Activated CD4-positive, alpha-beta T cell treated with anti-CD3 and anti-CD28 coated beads for 36 hours (primary cell): ENCODE measurements at regions not wholly inside any gene's neighbourhood (a gene's known extent, or its start where the extent isn't known, plus 50 kb on each side); places are given as distances from the start of the nearest gene placed in this dataset.
"Not testable (repeated sequence)": the region's sequence is repeated elsewhere in the genome, so short reads cannot be mapped to it uniquely, and the experiment has no call there.

Experiments used
- ATAC-seq: fragments of 200-7000 bp; cut with Tn5 transposase; one replicate; pipeline ENCODE4 v1.10.0; 2021; ENCODE audit warnings: mild to moderate bottlenecking, moderate library complexity
- CTCF ChIA-PET: fragments of 350-600 bp; sonication (Branson Sonifier 250); formaldehyde crosslinking; loops from one replicate; lab custom pipeline; 2021; ENCODE audit warnings: antibody characterized with exemption; lab: Charles Lee
- POLR2A ChIA-PET: fragments of 350-600 bp; sonication (Branson Sonifier 250); formaldehyde crosslinking; loops from one replicate; lab custom pipeline; 2021; ENCODE audit warnings: antibody characterized with exemption, inconsistent platforms; lab: Charles Lee
- DNase-seq: peaks from one replicate; pipeline ENCODE4 v3.0.0-alpha.2; 2020
- H3K27ac Mint-ChIP-seq: one replicate; pipeline ENCODE4 v1.8.0; 2021; ENCODE audit warnings: mixed read lengths
- H3K27me3 Mint-ChIP-seq: one replicate; pipeline ENCODE4 v1.8.0; 2021; ENCODE audit warnings: mixed read lengths
- H3K36me3 Mint-ChIP-seq: one replicate; pipeline ENCODE4 v1.8.0; 2021; ENCODE audit warnings: low read depth, mixed read lengths
- H3K4me1 Mint-ChIP-seq: one replicate; pipeline ENCODE4 v1.8.0; 2021; ENCODE audit warnings: mixed read lengths
- H3K4me3 Mint-ChIP-seq: one replicate; pipeline ENCODE4 v1.8.0; 2021; ENCODE audit warnings: mild to moderate bottlenecking, moderate library complexity, mixed read lengths
- H3K9me3 Mint-ChIP-seq: one replicate; pipeline ENCODE4 v1.8.0; 2021; ENCODE audit warnings: low read depth, mixed read lengths
- intact Hi-C, 2 experiments: fragments of 100-400 bp; cut with DNase I in 1 of 2; cut with micrococcal nuclease in 1 of 2; formaldehyde crosslinking; loops; one replicate each; pipeline versions ENCODE4 v1.14.2 to v1.15.1; 2022 to 2024; cut with DNase I, micrococcal nuclease

DNA sequence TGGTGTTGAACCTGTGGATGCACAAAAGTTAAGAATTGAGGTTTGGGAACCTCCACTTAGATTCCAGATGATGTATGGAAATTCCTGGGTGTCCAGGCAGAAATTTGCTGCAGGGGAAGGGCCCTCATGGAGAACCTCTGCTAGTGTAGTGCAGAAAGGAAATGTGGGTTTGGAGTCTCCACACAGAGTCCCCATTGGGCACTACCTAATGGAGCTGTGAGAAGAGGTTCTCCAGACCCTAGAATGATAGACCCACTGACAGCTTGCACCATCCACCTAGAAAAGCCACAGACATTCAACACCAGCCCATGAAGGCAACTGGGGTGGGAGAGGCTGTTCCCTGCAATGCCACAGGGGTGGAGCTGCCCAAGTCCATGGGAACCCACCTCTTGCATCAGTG, 1032.8 kb upstream of the EPHA6 start:
- Mint-ChIP-seq H3K36me3 (no peaks in the 10 kb centered on the region), H3K9me3 (peaks cover 7% of the 10 kb centered on the region), H3K27me3 (no peaks in the 10 kb centered on the region), H3K27ac (no peak overlapping the region), H3K4me3 (no peak overlapping the region), H3K4me1 (no peaks in the 10 kb centered on the region)
- DNase-seq (no peak), ATAC-seq (no peak)
- intact Hi-C loops = no loop called here
- POLR2A ChIA-PET = no interaction called here
- CTCF ChIA-PET = no interaction called here

DNA sequence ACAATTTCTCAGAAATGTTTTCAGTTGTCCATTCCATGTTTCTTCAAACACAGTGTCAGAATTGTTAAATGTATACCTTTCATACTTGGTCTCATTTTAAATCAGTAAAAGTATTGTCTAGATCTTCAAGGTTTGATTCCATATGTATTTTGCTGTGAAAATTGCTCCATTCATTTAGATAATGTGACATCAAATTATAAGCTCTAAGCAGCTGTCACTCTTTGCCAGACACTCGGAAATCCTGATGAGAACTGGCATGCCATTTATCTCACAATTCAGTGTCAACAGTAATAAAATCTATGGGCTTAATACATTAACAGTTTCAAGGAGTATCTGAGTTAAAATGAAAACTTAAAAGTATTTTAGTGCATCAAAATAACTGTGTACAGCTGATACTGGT, 1025.3 kb upstream of the EPHA6 start:
- POLR2A ChIA-PET = no interaction called here

DNA sequence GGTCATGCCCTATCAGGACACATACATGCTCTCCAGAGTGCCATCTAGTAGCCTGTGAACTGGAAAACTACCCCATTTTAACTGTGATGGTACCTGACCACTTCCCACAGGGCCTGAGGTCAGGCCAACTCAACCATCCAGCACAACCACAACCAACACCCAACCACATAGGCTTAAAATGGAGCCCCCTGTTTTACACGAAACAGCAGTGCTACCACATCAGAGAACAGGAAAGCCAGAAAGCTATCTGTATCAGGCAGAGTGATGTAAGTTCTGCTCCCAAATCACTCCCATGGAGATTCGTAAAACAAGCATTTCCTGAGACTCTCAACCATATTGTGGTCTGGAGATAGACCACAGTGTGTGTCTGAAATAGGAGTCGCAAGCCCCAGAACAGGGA, 1017.3 kb upstream of the EPHA6 start:
- intact Hi-C loops = no loop called here

More for the DNA sequence above, 1025.3 kb upstream of the EPHA6 start:
- H3K9me3 Mint-ChIP-seq = no peaks in the 10 kb centered on the region
- CTCF ChIA-PET = no interaction called here
- H3K4me1 Mint-ChIP-seq = no peaks in the 10 kb centered on the region
- no peaks in the 10 kb centered on the region for H3K27me3 Mint-ChIP-seq
- H3K4me3 Mint-ChIP-seq = no peak overlapping the region
- H3K36me3 Mint-ChIP-seq = no peaks in the 10 kb centered on the region
- no peak overlapping the region for H3K27ac Mint-ChIP-seq
- intact Hi-C loops = no loop called here
- no peak for ATAC-seq
- DNase-seq = no peak

DNA sequence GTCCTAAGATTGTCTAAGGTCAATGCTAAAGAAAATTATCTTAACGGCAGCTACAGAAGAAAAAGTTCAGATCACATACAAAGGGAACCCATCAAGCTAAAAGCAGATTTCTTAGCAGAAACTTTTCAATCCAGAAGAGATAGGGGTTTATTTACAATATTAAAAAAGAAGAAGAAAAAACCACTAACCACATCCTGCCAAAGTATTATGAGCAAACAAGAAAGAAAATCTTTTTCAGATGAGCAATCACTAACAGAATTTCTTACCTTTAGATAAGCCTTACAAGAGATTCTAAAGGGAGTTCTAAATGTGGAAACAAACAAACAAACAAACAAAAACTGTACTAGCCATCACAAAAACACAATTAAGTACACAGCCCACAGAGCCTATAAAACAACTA, 1015.8 kb upstream of the EPHA6 start:
- intact Hi-C loops = no loop called here
- H3K27ac Mint-ChIP-seq = no peak overlapping the region

More for the DNA sequence above, 1017.3 kb upstream of the EPHA6 start:
- no peaks in the 10 kb centered on the region for H3K27me3 Mint-ChIP-seq
- CTCF ChIA-PET = no interaction called here
- H3K4me3 Mint-ChIP-seq = no peak overlapping the region
- H3K4me1 Mint-ChIP-seq = no peaks in the 10 kb centered on the region
- POLR2A ChIA-PET = no interaction called here
- no peak overlapping the region for H3K27ac Mint-ChIP-seq
- H3K9me3 Mint-ChIP-seq = peaks cover 3% of the 10 kb centered on the region
- no peaks in the 10 kb centered on the region for H3K36me3 Mint-ChIP-seq
- DNase-seq (no peak), ATAC-seq (no peak)

DNA sequence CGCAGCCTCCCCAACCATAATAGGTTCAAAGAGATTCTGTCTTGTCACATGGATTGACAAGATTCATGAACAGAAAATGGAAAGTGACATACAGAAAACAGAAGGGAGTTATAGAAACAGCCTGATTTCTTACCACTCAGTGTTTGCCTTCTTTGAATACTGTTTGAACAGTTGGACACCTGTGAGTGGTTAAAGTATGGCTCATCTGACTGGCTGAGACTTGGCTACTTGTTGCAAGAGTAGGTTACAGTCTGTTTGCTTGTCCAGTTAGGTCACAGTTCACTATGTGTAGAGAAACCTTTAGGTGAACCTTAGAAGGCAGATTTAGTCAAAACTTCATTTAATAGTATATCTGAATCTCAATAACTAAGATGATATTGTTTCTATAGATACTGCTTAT, 1003.9 kb upstream of the EPHA6 start:
- POLR2A ChIA-PET = no interaction called here

More for the DNA sequence above, 1015.8 kb upstream of the EPHA6 start:
- ChIA-PET CTCF (no interaction called here), POLR2A (no interaction called here)
- Mint-ChIP-seq H3K9me3 (peaks cover 3% of the 10 kb centered on the region), H3K4me1 (no peaks in the 10 kb centered on the region), H3K4me3 (no peak overlapping the region), H3K36me3 (no peaks in the 10 kb centered on the region), H3K27me3 (no peaks in the 10 kb centered on the region)
- no peak for DNase-seq
- no peak for ATAC-seq

DNA sequence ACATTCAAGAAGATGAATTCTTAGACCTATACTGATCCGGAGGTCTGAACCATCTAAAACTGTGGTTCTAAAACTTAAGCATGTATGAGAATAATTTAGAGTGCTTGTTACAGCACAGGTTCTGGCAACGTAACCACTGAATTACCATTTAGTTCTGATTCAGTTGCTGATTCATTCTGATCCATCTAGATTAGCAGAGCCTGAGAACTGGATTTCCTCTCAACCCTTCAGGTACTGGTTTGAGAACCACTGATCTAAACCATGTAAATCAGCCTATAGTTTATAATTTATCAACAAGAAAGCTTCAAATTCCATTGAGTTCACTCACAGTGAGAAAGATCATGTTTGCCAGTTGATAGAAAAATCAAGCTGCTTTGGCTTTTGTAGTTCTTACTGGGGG, 1001.1 kb upstream of the EPHA6 start:
- POLR2A ChIA-PET = no interaction called here
- no peaks in the 10 kb centered on the region for H3K27me3 Mint-ChIP-seq
- no peak overlapping the region for H3K4me3 Mint-ChIP-seq
- peaks cover 2% of the 10 kb centered on the region for H3K9me3 Mint-ChIP-seq
- CTCF ChIA-PET = no interaction called here
- H3K36me3 Mint-ChIP-seq = no peaks in the 10 kb centered on the region
- DNase-seq = no peak
- H3K4me1 Mint-ChIP-seq = no peaks in the 10 kb centered on the region
- no peak overlapping the region for H3K27ac Mint-ChIP-seq
- ATAC-seq = no peak
- intact Hi-C loops = no loop called here

More for the DNA sequence above, 1003.9 kb upstream of the EPHA6 start:
- Mint-ChIP-seq H3K27ac (no peak overlapping the region), H3K9me3 (peaks cover 4% of the 10 kb centered on the region), H3K4me3 (no peak overlapping the region), H3K36me3 (no peaks in the 10 kb centered on the region), H3K27me3 (no peaks in the 10 kb centered on the region), H3K4me1 (no peaks in the 10 kb centered on the region)
- CTCF ChIA-PET = no interaction called here
- intact Hi-C loops = no loop called here
- ATAC-seq = no peak
- no peak for DNase-seq

DNA sequence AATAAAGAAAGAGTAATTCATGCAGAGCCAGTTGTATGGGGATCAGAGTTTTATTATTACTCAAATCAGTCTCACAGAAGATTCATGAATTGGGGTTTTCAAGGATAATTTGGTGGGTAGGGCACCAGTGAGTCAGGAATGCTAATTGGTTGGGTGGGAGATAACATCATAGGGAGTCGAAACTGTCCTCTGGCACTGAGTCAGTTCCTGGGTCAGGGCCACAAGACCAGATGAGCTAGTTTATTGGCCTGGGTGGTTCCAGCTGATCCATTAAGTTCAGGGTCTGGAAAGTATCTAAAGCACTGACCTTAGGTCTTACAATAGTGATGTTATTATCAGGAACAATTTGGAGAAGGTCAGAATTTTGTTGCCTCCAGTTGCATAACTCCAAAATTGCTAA, 998.6 kb upstream of the EPHA6 start:
- Mint-ChIP-seq H3K27me3 (no peaks in the 10 kb centered on the region), H3K9me3 (peaks cover 2% of the 10 kb centered on the region), H3K4me1 (no peaks in the 10 kb centered on the region), H3K36me3 (no peaks in the 10 kb centered on the region), H3K27ac (no peak overlapping the region), H3K4me3 (no peak overlapping the region)
- CTCF ChIA-PET = no interaction called here
- no peak for DNase-seq
- no peak for ATAC-seq
- POLR2A ChIA-PET = no interaction called here
- intact Hi-C loops = no loop called here

DNA sequence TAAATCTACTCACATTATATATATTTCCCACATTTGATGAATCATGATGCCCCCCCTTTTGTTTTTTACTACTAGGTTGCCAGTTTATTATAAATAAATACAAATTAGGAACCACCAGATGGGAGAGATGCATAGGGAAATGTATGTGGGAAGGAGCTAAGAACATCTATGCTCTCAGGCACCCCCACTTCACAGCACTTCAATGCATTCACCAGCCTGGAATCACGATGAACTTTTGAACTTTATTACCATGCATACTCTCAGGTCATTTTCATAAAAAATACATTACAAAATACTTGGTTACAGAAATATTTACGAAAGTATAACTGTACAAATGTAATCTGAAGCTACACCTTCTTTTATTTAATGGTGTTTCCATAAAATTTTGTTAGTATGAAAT, 988.0 kb upstream of the EPHA6 start:
- H3K9me3 Mint-ChIP-seq = peaks cover 3% of the 10 kb centered on the region
- H3K27me3 Mint-ChIP-seq = no peaks in the 10 kb centered on the region
- no peaks in the 10 kb centered on the region for H3K36me3 Mint-ChIP-seq
- H3K4me1 Mint-ChIP-seq = no peaks in the 10 kb centered on the region
- H3K4me3 Mint-ChIP-seq = no peak overlapping the region
- intact Hi-C loops = no loop called here
- H3K27ac Mint-ChIP-seq = no peak overlapping the region
- ChIA-PET CTCF (no interaction called here), POLR2A (no interaction called here)
- no peak for DNase-seq
- no peak for ATAC-seq

DNA sequence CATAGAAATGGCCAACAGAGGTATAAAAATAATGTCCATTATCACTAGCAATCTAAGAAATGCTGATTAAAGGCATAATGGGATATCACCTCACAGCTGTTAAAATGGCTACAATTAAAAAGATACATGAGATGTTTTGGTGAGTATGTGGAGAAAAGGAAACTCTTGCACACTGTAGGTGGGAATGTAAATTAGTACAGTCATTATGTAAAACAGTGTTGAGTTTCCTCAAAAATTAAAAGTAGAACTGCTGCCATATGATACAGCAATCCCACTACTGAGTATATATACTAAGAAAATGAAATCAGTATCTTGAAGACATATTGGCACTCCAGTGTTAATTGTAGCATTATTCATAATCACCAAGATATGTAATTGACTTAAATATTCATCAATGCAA, 982.2 kb upstream of the EPHA6 start:
- Mint-ChIP-seq H3K4me3 (no peak overlapping the region), H3K9me3 (peaks cover 8% of the 10 kb centered on the region), H3K27ac (no peak overlapping the region), H3K4me1 (no peaks in the 10 kb centered on the region), H3K27me3 (no peaks in the 10 kb centered on the region), H3K36me3 (no peaks in the 10 kb centered on the region)
- POLR2A ChIA-PET = no interaction called here
- intact Hi-C loops = no loop called here
- no peak for DNase-seq
- no peak for ATAC-seq
- CTCF ChIA-PET = no interaction called here

DNA sequence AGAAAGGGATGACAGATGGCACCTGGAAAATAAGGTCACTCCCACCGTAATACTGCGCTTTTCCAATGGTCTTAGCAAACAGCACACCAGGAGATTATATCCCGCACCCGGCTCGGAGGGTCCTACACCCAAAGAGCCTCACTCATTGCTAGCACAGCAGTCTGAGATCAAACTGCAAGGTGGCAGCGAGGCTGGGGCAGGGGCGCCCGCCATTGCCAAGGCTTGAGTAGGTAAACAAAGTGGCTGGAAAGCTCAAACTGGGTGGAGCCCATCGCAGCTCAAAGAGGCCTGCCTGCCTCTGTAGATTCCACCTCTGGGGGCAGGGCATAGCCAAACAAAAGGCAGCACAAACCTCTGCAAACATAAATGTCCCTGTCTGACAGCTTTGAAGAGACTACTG, 953.8 kb upstream of the EPHA6 start:
- POLR2A ChIA-PET, H3K36me3 Mint-ChIP-seq, H3K4me3 Mint-ChIP-seq, DNase-seq, CTCF ChIA-PET, intact Hi-C loops, ATAC-seq, H3K27ac Mint-ChIP-seq, H3K4me1 Mint-ChIP-seq, H3K27me3 Mint-ChIP-seq: not testable (repeated sequence)
- H3K9me3 Mint-ChIP-seq = peaks cover 13% of the 10 kb centered on the region

DNA sequence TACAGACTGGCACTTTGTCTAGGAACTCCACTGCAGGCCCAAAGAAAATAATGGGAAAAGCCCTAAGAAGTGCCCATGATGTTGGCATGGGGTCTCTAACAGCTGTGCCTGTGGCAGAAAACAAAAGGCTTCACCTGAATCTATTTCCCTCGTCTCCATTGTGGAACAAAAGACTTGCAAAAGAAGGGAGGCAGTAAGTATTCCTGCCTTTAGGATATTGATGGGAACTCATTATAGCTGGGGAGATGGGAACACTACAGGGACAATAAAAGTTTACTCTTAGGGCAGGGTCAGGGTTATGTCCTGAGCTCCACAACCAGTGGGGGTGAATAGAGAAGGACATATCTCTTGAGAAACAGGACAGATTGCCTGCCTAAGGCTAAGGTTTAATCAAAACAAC, 930.6 kb upstream of the EPHA6 start:
- ATAC-seq = no peak
- no peaks in the 10 kb centered on the region for H3K36me3 Mint-ChIP-seq
- H3K4me1 Mint-ChIP-seq = no peaks in the 10 kb centered on the region
- H3K27ac Mint-ChIP-seq = no peak overlapping the region
- H3K27me3 Mint-ChIP-seq = no peaks in the 10 kb centered on the region
- H3K4me3 Mint-ChIP-seq = no peak overlapping the region
- H3K9me3 Mint-ChIP-seq = peaks cover 4% of the 10 kb centered on the region
- DNase-seq = no peak
- intact Hi-C loops = no loop called here
- CTCF ChIA-PET = no interaction called here
- POLR2A ChIA-PET = no interaction called here

DNA sequence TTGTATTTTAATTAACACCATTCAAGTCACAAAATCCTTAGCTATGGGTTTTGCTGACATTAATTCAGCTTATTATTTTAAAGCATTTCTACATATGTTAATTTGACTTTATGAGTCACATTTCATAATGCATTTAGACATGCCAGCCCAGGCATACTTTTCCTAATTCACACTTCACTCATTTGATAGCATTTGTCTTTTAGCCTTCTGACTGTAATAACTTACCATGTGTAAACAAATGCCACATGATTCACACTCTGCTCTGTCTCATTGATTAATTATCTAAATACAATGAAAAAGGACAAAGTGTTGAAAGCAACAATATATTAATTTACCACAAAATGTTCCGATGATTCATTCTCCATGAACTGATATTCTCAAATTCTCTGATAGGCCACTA, 927.8 kb upstream of the EPHA6 start:
- POLR2A ChIA-PET = no interaction called here

DNA sequence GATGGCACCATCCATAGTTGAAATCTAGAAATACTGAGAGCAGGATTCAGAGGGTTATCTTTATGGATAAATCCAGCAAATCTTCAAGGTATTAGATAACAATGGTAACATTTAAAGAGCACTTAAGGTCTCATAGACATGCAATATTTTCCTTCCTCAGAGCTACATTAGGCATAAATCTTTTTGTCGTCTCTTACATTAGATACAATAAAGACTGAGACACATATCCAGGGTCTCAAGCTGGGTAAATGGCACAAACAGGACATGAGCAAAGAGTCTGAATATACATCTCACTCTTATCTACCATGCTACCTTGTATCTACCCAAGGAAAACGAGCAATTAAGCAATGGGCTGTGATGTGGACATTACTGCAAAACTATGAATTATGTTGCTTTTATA, 927.3 kb upstream of the EPHA6 start:
- no peak for DNase-seq
- Mint-ChIP-seq H3K27me3 (no peaks in the 10 kb centered on the region), H3K36me3 (no peaks in the 10 kb centered on the region), H3K4me1 (no peaks in the 10 kb centered on the region), H3K9me3 (peaks cover 5% of the 10 kb centered on the region), H3K4me3 (no peak overlapping the region), H3K27ac (no peak overlapping the region)
- POLR2A ChIA-PET = no interaction called here
- no peak for ATAC-seq
- intact Hi-C loops = no loop called here
- CTCF ChIA-PET = no interaction called here

More for the DNA sequence above, 927.8 kb upstream of the EPHA6 start:
- intact Hi-C loops = no loop called here
- Mint-ChIP-seq H3K9me3 (peaks cover 5% of the 10 kb centered on the region), H3K27ac (no peak overlapping the region), H3K4me3 (no peak overlapping the region), H3K27me3 (no peaks in the 10 kb centered on the region), H3K4me1 (no peaks in the 10 kb centered on the region), H3K36me3 (no peaks in the 10 kb centered on the region)
- CTCF ChIA-PET = no interaction called here
- no peak for DNase-seq
- ATAC-seq = no peak
